ENCODE measurements at regions not wholly inside any gene's neighbourhood (a gene's known extent, or its start where the extent isn't known, plus 50 kb on each side); places are given as distances from the start of the nearest gene placed in this dataset.

DNA sequence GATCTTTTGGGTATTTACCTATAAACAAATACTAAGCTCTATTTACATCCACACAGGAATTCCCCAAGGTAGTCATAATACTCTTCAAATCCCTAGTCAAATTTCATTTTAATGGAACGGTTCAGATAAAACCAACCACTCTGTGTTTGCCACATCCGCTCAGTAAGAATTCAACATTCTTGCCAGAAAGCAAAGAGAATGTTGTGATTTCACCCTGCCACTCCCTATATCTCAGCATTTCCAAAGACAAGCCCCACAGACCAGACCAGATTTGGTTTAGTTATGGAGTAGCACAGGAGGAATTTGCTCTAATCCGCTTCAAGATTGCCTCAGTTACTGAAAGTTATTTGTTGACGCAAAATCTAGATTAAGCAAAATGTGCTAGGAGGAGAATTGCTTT, 105.6 kb upstream of the SERP2 start:
- Histone ChIP-seq H3K27me3 (replicated peaks; ENCODE audit: control insufficient read depth, insufficient read depth, low read length) (no peaks in the 10 kb centered on the region), H3K4me1 (no peaks in the 10 kb centered on the region), H3K9me3 (no peaks in the 10 kb centered on the region), H3K4me3 (ENCODE audit: low read depth, low read length) (no peak overlapping the region), H3K36me3 (ENCODE audit: control insufficient read depth, insufficient read depth, low read length) (no peaks in the 10 kb centered on the region)
- Mint-ChIP-seq H3K36me3 (ENCODE audit: insufficient read depth, unreplicated experiment) (no peaks in the 10 kb centered on the region), H3K4me1 (ENCODE audit: low read depth, unreplicated experiment) (peaks cover 18% of the 10 kb centered on the region), H3K27ac (ENCODE audit: unreplicated experiment) (no peak overlapping the region), H3K27me3 (ENCODE audit: insufficient read depth, unreplicated experiment) (no peaks in the 10 kb centered on the region), H3K4me3 (ENCODE audit: unreplicated experiment) (no peak overlapping the region), H3K9me3 (ENCODE audit: unreplicated experiment) (peaks cover 12% of the 10 kb centered on the region)
- TF ChIP-seq, protein P1, sequence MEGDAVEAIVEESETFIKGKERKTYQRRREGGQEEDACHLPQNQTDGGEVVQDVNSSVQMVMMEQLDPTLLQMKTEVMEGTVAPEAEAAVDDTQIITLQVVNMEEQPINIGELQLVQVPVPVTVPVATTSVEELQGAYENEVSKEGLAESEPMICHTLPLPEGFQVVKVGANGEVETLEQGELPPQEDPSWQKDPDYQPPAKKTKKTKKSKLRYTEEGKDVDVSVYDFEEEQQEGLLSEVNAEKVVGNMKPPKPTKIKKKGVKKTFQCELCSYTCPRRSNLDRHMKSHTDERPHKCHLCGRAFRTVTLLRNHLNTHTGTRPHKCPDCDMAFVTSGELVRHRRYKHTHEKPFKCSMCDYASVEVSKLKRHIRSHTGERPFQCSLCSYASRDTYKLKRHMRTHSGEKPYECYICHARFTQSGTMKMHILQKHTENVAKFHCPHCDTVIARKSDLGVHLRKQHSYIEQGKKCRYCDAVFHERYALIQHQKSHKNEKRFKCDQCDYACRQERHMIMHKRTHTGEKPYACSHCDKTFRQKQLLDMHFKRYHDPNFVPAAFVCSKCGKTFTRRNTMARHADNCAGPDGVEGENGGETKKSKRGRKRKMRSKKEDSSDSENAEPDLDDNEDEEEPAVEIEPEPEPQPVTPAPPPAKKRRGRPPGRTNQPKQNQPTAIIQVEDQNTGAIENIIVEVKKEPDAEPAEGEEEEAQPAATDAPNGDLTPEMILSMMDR (IDR thresholded peaks at IDR 0.05; ENCODE audit: insufficient read depth in 1 of 2, low read depth in 1 of 2, low read length in 1 of 2, severe bottlenecking in 1 of 2, unreplicated experiment in 1 of 2) = no peak
- no TSS peak for BruUV-seq (replicated peaks)
- ChIA-PET CTCF (no interaction called here), POLR2A (interaction anchor here (0.8 kb wide), 1 partner anchor 167 kb away, joined by 3 read pairs; no protein-coding TSS in a partner anchor)
- intact Hi-C loops (cut with micrococcal nuclease; ENCODE audit: unreplicated experiment) = no loop called here
- no peak for DNase-seq

DNA sequence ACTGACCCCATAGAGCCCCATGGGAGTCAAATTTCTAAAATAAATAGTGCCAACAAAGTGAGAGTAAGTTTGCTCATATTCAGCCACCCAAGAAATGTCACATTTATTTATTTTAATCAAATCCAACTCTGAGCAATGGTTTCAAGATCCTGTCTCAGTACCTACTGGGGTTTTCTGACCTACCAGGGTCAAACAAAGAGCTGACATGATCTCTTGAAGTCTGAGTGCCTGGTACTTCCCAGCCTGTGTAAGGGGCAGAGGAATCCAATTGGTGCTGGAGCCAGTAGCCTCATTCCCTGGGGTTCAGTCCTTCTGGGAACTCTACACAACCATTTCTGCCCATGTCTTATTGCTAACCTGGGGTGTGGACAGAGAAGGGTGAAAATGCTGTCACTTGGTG, 104.6 kb upstream of the SERP2 start:
- Histone ChIP-seq H3K4me3 (ENCODE audit: low read depth, low read length) (no peak overlapping the region), H3K36me3 (ENCODE audit: control insufficient read depth, insufficient read depth, low read length) (no peaks in the 10 kb centered on the region), H3K4me1 (no peaks in the 10 kb centered on the region), H3K27me3 (replicated peaks; ENCODE audit: control insufficient read depth, insufficient read depth, low read length) (no peaks in the 10 kb centered on the region), H3K9me3 (no peaks in the 10 kb centered on the region)
- Mint-ChIP-seq H3K4me1 (ENCODE audit: low read depth, unreplicated experiment) (peaks cover 18% of the 10 kb centered on the region), H3K27me3 (ENCODE audit: insufficient read depth, unreplicated experiment) (no peaks in the 10 kb centered on the region), H3K9me3 (ENCODE audit: unreplicated experiment) (peaks cover 12% of the 10 kb centered on the region), H3K27ac (ENCODE audit: unreplicated experiment) (no peak overlapping the region), H3K36me3 (ENCODE audit: insufficient read depth, unreplicated experiment) (no peaks in the 10 kb centered on the region), H3K4me3 (ENCODE audit: unreplicated experiment) (no peak overlapping the region)
- CTCF ChIA-PET = no interaction called here
- no peak for DNase-seq
- TF ChIP-seq, protein P1 (IDR thresholded peaks at IDR 0.05; ENCODE audit: insufficient read depth in 1 of 2, low read depth in 1 of 2, low read length in 1 of 2, severe bottlenecking in 1 of 2, unreplicated experiment in 1 of 2) = no peak
- intact Hi-C loops (cut with micrococcal nuclease; ENCODE audit: unreplicated experiment) = no loop called here
- POLR2A ChIA-PET = no interaction called here
- no TSS peak for BruUV-seq (replicated peaks)

DNA sequence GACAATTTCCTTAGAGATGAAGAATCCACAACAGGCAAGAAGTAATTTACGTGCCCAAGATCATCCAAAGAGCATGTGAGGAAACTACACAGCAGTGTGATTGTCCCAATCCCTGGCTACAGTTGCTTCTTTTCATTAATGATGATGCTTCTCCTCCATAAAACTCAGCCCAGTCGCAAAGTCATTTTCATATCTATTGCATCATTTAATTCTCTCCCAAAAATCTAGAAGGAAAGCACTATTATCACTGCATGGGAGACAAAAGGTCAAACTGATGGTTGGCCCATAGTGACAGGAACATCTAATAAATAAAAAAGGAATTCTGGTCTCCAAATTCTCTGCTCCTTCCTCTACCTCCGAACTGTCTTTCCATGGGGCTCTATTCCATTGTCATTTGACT, 103.5 kb upstream of the SERP2 start:
- H3K4me3 Mint-ChIP-seq (ENCODE audit: unreplicated experiment) = no peak overlapping the region
- no peaks in the 10 kb centered on the region for H3K27me3 Mint-ChIP-seq (ENCODE audit: insufficient read depth, unreplicated experiment)
- no TSS peak for BruUV-seq (replicated peaks)
- H3K27ac Mint-ChIP-seq (ENCODE audit: unreplicated experiment) = no peak overlapping the region
- Histone ChIP-seq H3K36me3 (ENCODE audit: control insufficient read depth, insufficient read depth, low read length) (no peaks in the 10 kb centered on the region), H3K4me1 (peaks cover 8% of the 10 kb centered on the region), H3K9me3 (no peaks in the 10 kb centered on the region), H3K27me3 (replicated peaks; ENCODE audit: control insufficient read depth, insufficient read depth, low read length) (no peaks in the 10 kb centered on the region), H3K4me3 (ENCODE audit: low read depth, low read length) (no peak overlapping the region)
- TF ChIP-seq, protein P1 (IDR thresholded peaks at IDR 0.05; ENCODE audit: insufficient read depth in 1 of 2, low read depth in 1 of 2, low read length in 1 of 2, severe bottlenecking in 1 of 2, unreplicated experiment in 1 of 2) = no peak
- peaks cover 12% of the 10 kb centered on the region for H3K9me3 Mint-ChIP-seq (ENCODE audit: unreplicated experiment)
- no peaks in the 10 kb centered on the region for H3K36me3 Mint-ChIP-seq (ENCODE audit: insufficient read depth, unreplicated experiment)
- peaks cover 26% of the 10 kb centered on the region for H3K4me1 Mint-ChIP-seq (ENCODE audit: low read depth, unreplicated experiment)
- DNase-seq = no peak
- intact Hi-C loops (cut with micrococcal nuclease; ENCODE audit: unreplicated experiment) = no loop called here
- POLR2A ChIA-PET = no interaction called here
- CTCF ChIA-PET = no interaction called here

Measured in Caco-2 (cell line).